Activated CD4-positive, alpha-beta memory T cell treated with anti-CD3 and anti-CD28 coated beads for 36 hours (primary cell): ENCODE measurements at regions not wholly inside any gene's neighbourhood (a gene's known extent, or its start where the extent isn't known, plus 50 kb on each side); places are given as distances from the start of the nearest gene placed in this dataset.

ENCODE experiments used
- CTCF ChIA-PET: fragments of 350-600 bp; sonication (Branson Sonifier 250); formaldehyde crosslinking; loops from one replicate; lab custom pipeline; 2021; ENCODE audit warnings: antibody characterized with exemption, inconsistent platforms; lab: Charles Lee
- POLR2A ChIA-PET: fragments of 350-600 bp; sonication (Branson Sonifier 250); formaldehyde crosslinking; loops from one replicate; lab custom pipeline; 2021; ENCODE audit warnings: antibody characterized with exemption; lab: Charles Lee
- DNase-seq: peaks from one replicate; pipeline ENCODE4 v3.0.0-alpha.2; 2020
- H3K27ac Mint-ChIP-seq: one replicate; pipeline ENCODE4 v1.8.0; 2021; ENCODE audit warnings: mixed read lengths
- H3K27me3 Mint-ChIP-seq: one replicate; pipeline ENCODE4 v1.8.0; 2021; ENCODE audit warnings: mixed read lengths
- H3K36me3 Mint-ChIP-seq: one replicate; pipeline ENCODE4 v1.8.0; 2021; ENCODE audit warnings: mixed read lengths
- H3K4me1 Mint-ChIP-seq: one replicate; pipeline ENCODE4 v1.8.0; 2021; ENCODE audit warnings: low read depth, mixed read lengths
- H3K4me3 Mint-ChIP-seq: one replicate; pipeline ENCODE4 v1.8.0; 2021; ENCODE audit warnings: mild to moderate bottlenecking, mixed read lengths
- H3K9me3 Mint-ChIP-seq: one replicate; pipeline ENCODE4 v1.8.0; 2021; ENCODE audit warnings: mixed read lengths
- intact Hi-C: fragments of 100-400 bp; cut with micrococcal nuclease; formaldehyde crosslinking; loops from one replicate; pipeline ENCODE4 v1.15.1; 2023

- ChIA-PET CTCF (no interaction called here), POLR2A (no interaction called here)
- peaks cover 5% of the 10 kb centered on the region for H3K9me3 Mint-ChIP-seq
- no peak overlapping the region for H3K4me3 Mint-ChIP-seq
- no peaks in the 10 kb centered on the region for H3K36me3 Mint-ChIP-seq
- H3K27ac Mint-ChIP-seq = no peak overlapping the region
- no peak for DNase-seq
- intact Hi-C loops = no loop called here
- no peaks in the 10 kb centered on the region for H3K4me1 Mint-ChIP-seq
- no peaks in the 10 kb centered on the region for H3K27me3 Mint-ChIP-seq
Measured at GRCh38 chr5:4643960-4644359, 496.2 kb upstream of the ADAMTS16 start.

GRCh38 chr5:4646715-4647375, 493.3 kb upstream of the ADAMTS16 start:
- no peaks in the 10 kb centered on the region for H3K27me3 Mint-ChIP-seq
- intact Hi-C loops = no loop called here
- peaks cover 9% of the 10 kb centered on the region for H3K9me3 Mint-ChIP-seq
- H3K36me3 Mint-ChIP-seq = no peaks in the 10 kb centered on the region
- ChIA-PET POLR2A (no interaction called here), CTCF (no interaction called here)
- no peak overlapping the region for H3K27ac Mint-ChIP-seq
- no peak for DNase-seq
- no peak overlapping the region for H3K4me3 Mint-ChIP-seq
- no peaks in the 10 kb centered on the region for H3K4me1 Mint-ChIP-seq

- H3K4me3 Mint-ChIP-seq = no peak overlapping the region
- H3K4me1 Mint-ChIP-seq = no peaks in the 10 kb centered on the region
- H3K27me3 Mint-ChIP-seq = no peaks in the 10 kb centered on the region
- H3K27ac Mint-ChIP-seq = no peak overlapping the region
- CTCF ChIA-PET = no interaction called here
- H3K9me3 Mint-ChIP-seq = peaks cover 9% of the 10 kb centered on the region
- POLR2A ChIA-PET = no interaction called here
- intact Hi-C loops = no loop called here
- DNase-seq = no peak
- no peaks in the 10 kb centered on the region for H3K36me3 Mint-ChIP-seq
Measured at GRCh38 chr5:4647955-4648354, 492.2 kb upstream of the ADAMTS16 start.

GRCh38 chr5:4651806-4652565, 488.1 kb upstream of the ADAMTS16 start:
- Mint-ChIP-seq H3K9me3 (peaks cover 9% of the 10 kb centered on the region), H3K4me3 (no peak overlapping the region), H3K36me3 (no peaks in the 10 kb centered on the region), H3K27ac (no peak overlapping the region), H3K27me3 (no peaks in the 10 kb centered on the region), H3K4me1 (no peaks in the 10 kb centered on the region)
- POLR2A ChIA-PET = no interaction called here
- intact Hi-C loops = no loop called here
- no peak for DNase-seq
- CTCF ChIA-PET = no interaction called here

- peaks cover 15% of the 10 kb centered on the region for H3K9me3 Mint-ChIP-seq
- no peaks in the 10 kb centered on the region for H3K36me3 Mint-ChIP-seq
- ChIA-PET POLR2A (no interaction called here), CTCF (no interaction called here)
- H3K27me3 Mint-ChIP-seq = no peaks in the 10 kb centered on the region
- intact Hi-C loops = no loop called here
- no peak overlapping the region for H3K4me3 Mint-ChIP-seq
- H3K27ac Mint-ChIP-seq = no peak overlapping the region
- DNase-seq = no peak
- no peaks in the 10 kb centered on the region for H3K4me1 Mint-ChIP-seq
Measured at GRCh38 chr5:4653475-4653874, 486.7 kb upstream of the ADAMTS16 start.

GRCh38 chr5:4659851-4660250, 480.3 kb upstream of the ADAMTS16 start:
- peaks cover 20% of the 10 kb centered on the region for H3K9me3 Mint-ChIP-seq
- H3K27ac Mint-ChIP-seq = no peak overlapping the region
- CTCF ChIA-PET = no interaction called here

GRCh38 chr5:4661326-4661725, 478.8 kb upstream of the ADAMTS16 start:
- DNase-seq = no peak
- Mint-ChIP-seq H3K36me3 (no peaks in the 10 kb centered on the region), H3K27me3 (no peaks in the 10 kb centered on the region), H3K4me1 (no peaks in the 10 kb centered on the region), H3K4me3 (no peak overlapping the region), H3K27ac (no peak overlapping the region), H3K9me3 (peaks cover 18% of the 10 kb centered on the region)
- intact Hi-C loops = no loop called here
- CTCF ChIA-PET = no interaction called here
- POLR2A ChIA-PET = no interaction called here

More at GRCh38 chr5:4659851-4660250, 480.3 kb upstream of the ADAMTS16 start:
- Mint-ChIP-seq H3K27me3 (no peaks in the 10 kb centered on the region), H3K4me1 (no peaks in the 10 kb centered on the region), H3K4me3 (no peak overlapping the region), H3K36me3 (no peaks in the 10 kb centered on the region)
- POLR2A ChIA-PET = no interaction called here
- no peak for DNase-seq
- intact Hi-C loops = no loop called here

GRCh38 chr5:4661836-4662235, 478.3 kb upstream of the ADAMTS16 start:
- DNase-seq = no peak
- H3K9me3 Mint-ChIP-seq = peaks cover 14% of the 10 kb centered on the region
- H3K4me3 Mint-ChIP-seq = no peak overlapping the region
- ChIA-PET CTCF (no interaction called here), POLR2A (no interaction called here)
- intact Hi-C loops = no loop called here
- no peaks in the 10 kb centered on the region for H3K36me3 Mint-ChIP-seq
- no peaks in the 10 kb centered on the region for H3K4me1 Mint-ChIP-seq
- no peaks in the 10 kb centered on the region for H3K27me3 Mint-ChIP-seq
- no peak overlapping the region for H3K27ac Mint-ChIP-seq

GRCh38 chr5:4662756-4663155, 477.4 kb upstream of the ADAMTS16 start:
- H3K9me3 Mint-ChIP-seq = peaks cover 14% of the 10 kb centered on the region
- no peak for DNase-seq
- no peak overlapping the region for H3K27ac Mint-ChIP-seq
- H3K4me1 Mint-ChIP-seq = no peaks in the 10 kb centered on the region
- H3K36me3 Mint-ChIP-seq = no peaks in the 10 kb centered on the region
- no peak overlapping the region for H3K4me3 Mint-ChIP-seq
- POLR2A ChIA-PET = no interaction called here
- intact Hi-C loops = no loop called here
- no peaks in the 10 kb centered on the region for H3K27me3 Mint-ChIP-seq
- CTCF ChIA-PET = no interaction called here

GRCh38 chr5:4665911-4666310, 474.2 kb upstream of the ADAMTS16 start:
- Mint-ChIP-seq H3K4me3 (no peak overlapping the region), H3K4me1 (no peaks in the 10 kb centered on the region), H3K27ac (no peak overlapping the region), H3K9me3 (peaks cover 6% of the 10 kb centered on the region), H3K36me3 (no peaks in the 10 kb centered on the region), H3K27me3 (no peaks in the 10 kb centered on the region)
- DNase-seq = no peak
- CTCF ChIA-PET = no interaction called here
- POLR2A ChIA-PET = no interaction called here
- intact Hi-C loops = no loop called here

GRCh38 chr5:4674166-4674565, 466.0 kb upstream of the ADAMTS16 start:
- Mint-ChIP-seq H3K36me3 (no peaks in the 10 kb centered on the region), H3K4me3 (no peak overlapping the region), H3K4me1 (no peaks in the 10 kb centered on the region), H3K9me3 (peaks cover 17% of the 10 kb centered on the region), H3K27ac (no peak overlapping the region), H3K27me3 (no peaks in the 10 kb centered on the region)
- ChIA-PET POLR2A (no interaction called here), CTCF (interaction anchor here (0.6 kb wide), 1 partner anchor 108 kb away, joined by 3 read pairs; no protein-coding TSS in a partner anchor)
- intact Hi-C loops = no loop called here
- no peak for DNase-seq

- no peaks in the 10 kb centered on the region for H3K27me3 Mint-ChIP-seq
- peaks cover 24% of the 10 kb centered on the region for H3K9me3 Mint-ChIP-seq
- ChIA-PET CTCF (no interaction called here), POLR2A (no interaction called here)
- no peaks in the 10 kb centered on the region for H3K4me1 Mint-ChIP-seq
- H3K27ac Mint-ChIP-seq = no peak overlapping the region
- no peak for DNase-seq
- no peak overlapping the region for H3K4me3 Mint-ChIP-seq
- H3K36me3 Mint-ChIP-seq = no peaks in the 10 kb centered on the region
- intact Hi-C loops = no loop called here
Measured at GRCh38 chr5:4676934-4677333, 463.2 kb upstream of the ADAMTS16 start.

GRCh38 chr5:4684946-4685345, 455.2 kb upstream of the ADAMTS16 start:
- ChIA-PET POLR2A (no interaction called here), CTCF (no interaction called here)
- Mint-ChIP-seq H3K36me3 (no peaks in the 10 kb centered on the region), H3K4me3 (no peak overlapping the region), H3K9me3 (peaks cover 15% of the 10 kb centered on the region), H3K27me3 (no peaks in the 10 kb centered on the region), H3K4me1 (no peaks in the 10 kb centered on the region), H3K27ac (no peak overlapping the region)
- intact Hi-C loops = no loop called here
- no peak for DNase-seq
